ENCODE measurements at regions not wholly inside any gene's neighbourhood (a gene's known extent, or its start where the extent isn't known, plus 50 kb on each side); places are given as distances from the start of the nearest gene placed in this dataset.

- Histone ChIP-seq H3K9me3 (ENCODE audit: control insufficient read depth, insufficient read depth, low read depth, low read length) (no peaks in the 10 kb centered on the region), H3K27ac (ENCODE audit: extremely low read depth, low read depth, low read length) (no peak overlapping the region), H3K36me3 (ENCODE audit: control insufficient read depth in 2 of 2, insufficient read depth in 1 of 2, low read length in 2 of 2) (no peaks in the 10 kb centered on the region), H3K4me3 (ENCODE audit: low read depth, low read length) (no peak overlapping the region), H3K4me1 (ENCODE audit: control insufficient read depth, insufficient read depth, low read length) (no peaks in the 10 kb centered on the region)
- CTCF ChIA-PET = interaction anchor here (0.5 kb wide), 1 partner anchor 10 kb away, joined by 4 read pairs; no protein-coding TSS in a partner anchor
- TF ChIP-seq, protein P1, sequence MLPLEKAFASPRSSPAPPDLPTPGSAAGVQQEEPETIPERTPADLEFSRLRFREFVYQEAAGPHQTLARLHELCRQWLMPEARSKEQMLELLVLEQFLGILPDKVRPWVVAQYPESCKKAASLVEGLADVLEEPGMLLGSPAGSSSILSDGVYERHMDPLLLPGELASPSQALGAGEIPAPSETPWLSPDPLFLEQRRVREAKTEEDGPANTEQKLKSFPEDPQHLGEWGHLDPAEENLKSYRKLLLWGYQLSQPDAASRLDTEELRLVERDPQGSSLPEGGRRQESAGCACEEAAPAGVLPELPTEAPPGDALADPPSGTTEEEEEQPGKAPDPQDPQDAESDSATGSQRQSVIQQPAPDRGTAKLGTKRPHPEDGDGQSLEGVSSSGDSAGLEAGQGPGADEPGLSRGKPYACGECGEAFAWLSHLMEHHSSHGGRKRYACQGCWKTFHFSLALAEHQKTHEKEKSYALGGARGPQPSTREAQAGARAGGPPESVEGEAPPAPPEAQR (tag by site-specific recombination; IDR thresholded peaks at IDR 0.05) = no peak
- TF ChIP-seq ZNF555 (tag by site-specific recombination; conservative IDR thresholded peaks at IDR 0.05) (no peak), SCRT2 (tag by site-specific recombination; IDR thresholded peaks at IDR 0.05) (peak; percentile 44; the same call in 1 of the 2 replicates), EGR2 (tag by site-specific recombination; IDR thresholded peaks at IDR 0.05; ENCODE audit: low read depth) (peak; percentile 62), ZFHX2 (tag by site-specific recombination; conservative IDR thresholded peaks at IDR 0.05) (peak; percentile 51; the same call in 1 of the 2 replicates)
- TF ChIP-seq, protein P2, sequence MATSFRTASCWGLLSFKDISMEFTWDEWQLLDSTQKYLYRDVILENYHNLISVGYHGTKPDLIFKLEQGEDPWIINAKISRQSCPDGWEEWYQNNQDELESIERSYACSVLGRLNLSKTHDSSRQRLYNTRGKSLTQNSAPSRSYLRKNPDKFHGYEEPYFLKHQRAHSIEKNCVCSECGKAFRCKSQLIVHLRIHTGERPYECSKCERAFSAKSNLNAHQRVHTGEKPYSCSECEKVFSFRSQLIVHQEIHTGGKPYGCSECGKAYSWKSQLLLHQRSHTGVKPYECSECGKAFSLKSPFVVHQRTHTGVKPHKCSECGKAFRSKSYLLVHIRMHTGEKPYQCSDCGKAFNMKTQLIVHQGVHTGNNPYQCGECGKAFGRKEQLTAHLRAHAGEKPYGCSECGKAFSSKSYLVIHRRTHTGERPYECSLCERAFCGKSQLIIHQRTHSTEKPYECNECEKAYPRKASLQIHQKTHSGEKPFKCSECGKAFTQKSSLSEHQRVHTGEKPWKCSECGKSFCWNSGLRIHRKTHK (tag by site-specific recombination; IDR thresholded peaks at IDR 0.05) = no peak
- POLR2A ChIA-PET = no interaction called here
These were observed 71.1 kb upstream of the SLC44A1 start for GRCh38 chr9:105173306-105173705.

DNA sequence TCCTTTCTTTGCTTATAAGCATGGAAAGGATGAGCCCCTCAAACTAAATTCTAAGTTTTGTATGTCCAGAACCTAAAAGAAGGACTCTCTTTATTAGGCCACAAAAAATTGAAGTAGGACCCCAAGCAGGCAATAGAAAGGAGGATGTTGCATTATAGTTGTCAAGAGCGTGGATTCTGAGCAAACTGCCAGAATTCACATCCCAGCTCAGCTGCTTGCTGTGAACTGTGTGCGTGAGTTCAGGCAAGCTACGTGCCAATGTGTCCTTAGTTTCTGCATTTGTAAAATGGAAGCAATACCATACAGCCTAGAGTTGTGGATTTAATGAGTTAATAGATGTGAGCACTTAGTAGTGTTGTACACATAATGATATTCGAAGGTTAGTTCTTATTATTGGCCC, 70.6 kb upstream of the SLC44A1 start:
- TF ChIP-seq ZNF768 (tag by site-specific recombination; IDR thresholded peaks at IDR 0.05) = no peak
- no peak for TF ChIP-seq ZNF239 (tag by site-specific recombination; IDR thresholded peaks at IDR 0.05)
- TF ChIP-seq ZNF221 (tag by site-specific recombination; IDR thresholded peaks at IDR 0.05; ENCODE audit: borderline replicate concordance) = no peak
- no peak for TF ChIP-seq ZNF23 (tag by site-specific recombination; IDR thresholded peaks at IDR 0.05; ENCODE audit: borderline replicate concordance)
- TF ChIP-seq HOXD13 (CRISPR knock-in tag; IDR thresholded peaks at IDR 0.05; ENCODE audit: borderline replicate concordance) = no peak
- TF ChIP-seq YY2 (tag by site-specific recombination; IDR thresholded peaks at IDR 0.05) = no peak
- TF ChIP-seq ZNF791 (tag by site-specific recombination; IDR thresholded peaks at IDR 0.05) = no peak
- TF ChIP-seq PRDM6 (tag by site-specific recombination; IDR thresholded peaks at IDR 0.05) = no peak
- TF ChIP-seq TRIM28 (IDR thresholded peaks at IDR 0.05; ENCODE audit: borderline replicate concordance, low read length) = no peak
- TF ChIP-seq, protein P3, sequence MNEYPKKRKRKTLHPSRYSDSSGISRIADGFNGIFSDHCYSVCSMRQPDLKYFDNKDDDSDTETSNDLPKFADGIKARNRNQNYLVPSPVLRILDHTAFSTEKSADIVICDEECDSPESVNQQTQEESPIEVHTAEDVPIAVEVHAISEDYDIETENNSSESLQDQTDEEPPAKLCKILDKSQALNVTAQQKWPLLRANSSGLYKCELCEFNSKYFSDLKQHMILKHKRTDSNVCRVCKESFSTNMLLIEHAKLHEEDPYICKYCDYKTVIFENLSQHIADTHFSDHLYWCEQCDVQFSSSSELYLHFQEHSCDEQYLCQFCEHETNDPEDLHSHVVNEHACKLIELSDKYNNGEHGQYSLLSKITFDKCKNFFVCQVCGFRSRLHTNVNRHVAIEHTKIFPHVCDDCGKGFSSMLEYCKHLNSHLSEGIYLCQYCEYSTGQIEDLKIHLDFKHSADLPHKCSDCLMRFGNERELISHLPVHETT (tag by site-specific recombination; IDR thresholded peaks at IDR 0.05) = no peak
- TF ChIP-seq BCL11A (tag by site-specific recombination; IDR thresholded peaks at IDR 0.05; ENCODE audit: low read depth) = no peak
- TF ChIP-seq ZNF677 (tag by site-specific recombination; IDR thresholded peaks at IDR 0.05) = no peak
- TF ChIP-seq ZNF311 (tag by site-specific recombination; IDR thresholded peaks at IDR 0.05; ENCODE audit: borderline replicate concordance) = no peak
- TF ChIP-seq ZNF830 (tag by site-specific recombination; IDR thresholded peaks at IDR 0.05; ENCODE audit: low read depth) = no peak
- TF ChIP-seq SALL2 (tag by site-specific recombination; IDR thresholded peaks at IDR 0.05; ENCODE audit: borderline replicate concordance) = no peak
- TF ChIP-seq ZNF571 (tag by site-specific recombination; IDR thresholded peaks at IDR 0.05) = no peak
- TF ChIP-seq, protein P4, sequence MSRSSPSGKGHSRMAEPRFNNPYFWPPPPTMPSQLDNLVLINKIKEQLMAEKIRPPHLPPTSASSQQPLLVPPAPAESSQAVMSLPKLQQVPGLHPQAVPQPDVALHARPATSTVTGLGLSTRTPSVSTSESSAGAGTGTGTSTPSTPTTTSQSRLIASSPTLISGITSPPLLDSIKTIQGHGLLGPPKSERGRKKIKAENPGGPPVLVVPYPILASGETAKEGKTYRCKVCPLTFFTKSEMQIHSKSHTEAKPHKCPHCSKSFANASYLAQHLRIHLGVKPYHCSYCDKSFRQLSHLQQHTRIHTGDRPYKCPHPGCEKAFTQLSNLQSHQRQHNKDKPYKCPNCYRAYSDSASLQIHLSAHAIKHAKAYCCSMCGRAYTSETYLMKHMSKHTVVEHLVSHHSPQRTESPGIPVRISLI (tag by site-specific recombination; IDR thresholded peaks at IDR 0.05) = no peak
- Histone ChIP-seq H3K4me1 (ENCODE audit: control insufficient read depth, insufficient read depth, low read length) (no peaks in the 10 kb centered on the region), H3K9me3 (ENCODE audit: control insufficient read depth, insufficient read depth, low read depth, low read length) (no peaks in the 10 kb centered on the region), H3K4me3 (ENCODE audit: low read depth, low read length) (no peak overlapping the region), H3K36me3 (ENCODE audit: control insufficient read depth in 2 of 2, insufficient read depth in 1 of 2, low read length in 2 of 2) (no peaks in the 10 kb centered on the region), H3K27ac (ENCODE audit: extremely low read depth, low read depth, low read length) (no peak overlapping the region)
- POLR2A ChIA-PET = no interaction called here
- CTCF ChIA-PET = interaction anchor here (0.5 kb wide), 1 partner anchor 11 kb away, joined by 4 read pairs; no protein-coding TSS in a partner anchor
